ENCODE measurements at regions not wholly inside any gene's neighbourhood (a gene's known extent, or its start where the extent isn't known, plus 50 kb on each side); places are given as distances from the start of the nearest gene placed in this dataset.

GRCh38 chr12:28941248-28941647 lies 207.8 kb upstream of the FAR2 start:
- peak; percentile 52 for DNase-seq

- DNase-seq, result no peak
Observed at GRCh38 chr12:28946361-28946760, 202.7 kb upstream of the FAR2 start.

- no peak for DNase-seq
Observed at GRCh38 chr12:28948685-28949084, 200.4 kb upstream of the FAR2 start.

- DNase-seq, result no peak
Observed at GRCh38 chr12:28949184-28949583, 199.9 kb upstream of the FAR2 start.

- DNase-seq, result no peak
Observed at GRCh38 chr12:28950049-28950448, 199.0 kb upstream of the FAR2 start.

- DNase-seq, result no peak
Observed at GRCh38 chr12:28951935-28952334, 197.1 kb upstream of the FAR2 start.

GRCh38 chr12:28954333-28954732 lies 194.7 kb upstream of the FAR2 start:
- DNase-seq, result no peak

- DNase-seq, result peak; percentile 43
Observed at GRCh38 chr12:28955491-28955890, 193.6 kb upstream of the FAR2 start.

- no peak for DNase-seq
Observed at GRCh38 chr12:28955931-28956330, 193.1 kb upstream of the FAR2 start.

- peak; percentile 20 for DNase-seq
Observed at GRCh38 chr12:28958553-28959195, 190.4 kb upstream of the FAR2 start.

GRCh38 chr12:28961948-28962384 lies 187.1 kb upstream of the FAR2 start:
- peak; percentile 56 for DNase-seq

- DNase-seq, result peak; percentile 34
Observed at GRCh38 chr12:28963554-28963953, 185.5 kb upstream of the FAR2 start.

GRCh38 chr12:28966046-28966780 lies 182.9 kb upstream of the FAR2 start:
- peak; percentile 64 for DNase-seq

GRCh38 chr12:28967426-28967825 lies 181.7 kb upstream of the FAR2 start:
- DNase-seq, result no peak

GRCh38 chr12:28973491-28973890 lies 175.6 kb upstream of the FAR2 start:
- peak; percentile 10 for DNase-seq

GRCh38 chr12:28974166-28974565 lies 174.9 kb upstream of the FAR2 start:
- DNase-seq, result peak; percentile 69

GRCh38 chr12:28974883-28975282 lies 174.2 kb upstream of the FAR2 start:
- peak; percentile 12 for DNase-seq

- DNase-seq, result no peak
Observed at GRCh38 chr12:28975564-28976340, 173.3 kb upstream of the FAR2 start.

- no peak for DNase-seq
Observed at GRCh38 chr12:28980436-28980835, 168.6 kb upstream of the FAR2 start.

- DNase-seq, result no peak
Observed at GRCh38 chr12:28987538-28988324, 161.3 kb upstream of the FAR2 start.

GRCh38 chr12:28988325-28988704 lies 160.8 kb upstream of the FAR2 start:
- DNase-seq, result peak; percentile 39

GRCh38 chr12:28991626-28992025 lies 157.5 kb upstream of the FAR2 start:
- DNase-seq, result no peak

GRCh38 chr12:28993720-28994119 lies 155.4 kb upstream of the FAR2 start:
- no peak for DNase-seq
